ENCODE measurements at regions not wholly inside any gene's neighbourhood (a gene's known extent, or its start where the extent isn't known, plus 50 kb on each side); places are given as distances from the start of the nearest gene placed in this dataset.

GRCh38 chrX:39667736-39668482, 429.8 kb downstream of the BCOR start:
- no peak overlapping the region for H3K4me3 ChIP-seq (ENCODE audit: low read depth, low read length)
- no peak for DNase-seq (ENCODE audit: low read depth)
- no peak for TF ChIP-seq CTCF (conservative IDR thresholded peaks at IDR 0.05; ENCODE audit: low read depth, low read length)

GRCh38 chrX:39669668-39670067, 428.1 kb downstream of the BCOR start:
- TF ChIP-seq CTCF (conservative IDR thresholded peaks at IDR 0.05; ENCODE audit: low read depth, low read length) = no peak
- no peak overlapping the region for H3K4me3 ChIP-seq (ENCODE audit: low read depth, low read length)
- no peak for DNase-seq (ENCODE audit: low read depth)

GRCh38 chrX:39670281-39670680, 427.5 kb downstream of the BCOR start:
- DNase-seq (ENCODE audit: low read depth) = no peak
- no peak for TF ChIP-seq CTCF (conservative IDR thresholded peaks at IDR 0.05; ENCODE audit: low read depth, low read length)
- H3K4me3 ChIP-seq (ENCODE audit: low read depth, low read length) = no peak overlapping the region

- no peak for TF ChIP-seq CTCF (conservative IDR thresholded peaks at IDR 0.05; ENCODE audit: low read depth, low read length)
- no peak overlapping the region for H3K4me3 ChIP-seq (ENCODE audit: low read depth, low read length)
- no peak for DNase-seq (ENCODE audit: low read depth)
Measured at GRCh38 chrX:39672405-39672804, 425.4 kb downstream of the BCOR start.

GRCh38 chrX:39674490-39675161, 423.1 kb downstream of the BCOR start:
- no peak for DNase-seq (ENCODE audit: low read depth)
- H3K4me3 ChIP-seq (ENCODE audit: low read depth, low read length) = no peak overlapping the region
- no peak for TF ChIP-seq CTCF (conservative IDR thresholded peaks at IDR 0.05; ENCODE audit: low read depth, low read length)

GRCh38 chrX:39675162-39675553, 422.6 kb downstream of the BCOR start:
- no peak for DNase-seq (ENCODE audit: low read depth)
- TF ChIP-seq CTCF (conservative IDR thresholded peaks at IDR 0.05; ENCODE audit: low read depth, low read length) = no peak
- no peak overlapping the region for H3K4me3 ChIP-seq (ENCODE audit: low read depth, low read length)

- no peak for TF ChIP-seq CTCF (conservative IDR thresholded peaks at IDR 0.05; ENCODE audit: low read depth, low read length)
- no peak for DNase-seq (ENCODE audit: low read depth)
- no peak overlapping the region for H3K4me3 ChIP-seq (ENCODE audit: low read depth, low read length)
Measured at GRCh38 chrX:39675619-39676018, 422.1 kb downstream of the BCOR start.

Measured in choroid plexus epithelial cell (primary cell).